ENCODE measurements at regions not wholly inside any gene's neighbourhood (a gene's known extent, or its start where the extent isn't known, plus 50 kb on each side); places are given as distances from the start of the nearest gene placed in this dataset.

DNA sequence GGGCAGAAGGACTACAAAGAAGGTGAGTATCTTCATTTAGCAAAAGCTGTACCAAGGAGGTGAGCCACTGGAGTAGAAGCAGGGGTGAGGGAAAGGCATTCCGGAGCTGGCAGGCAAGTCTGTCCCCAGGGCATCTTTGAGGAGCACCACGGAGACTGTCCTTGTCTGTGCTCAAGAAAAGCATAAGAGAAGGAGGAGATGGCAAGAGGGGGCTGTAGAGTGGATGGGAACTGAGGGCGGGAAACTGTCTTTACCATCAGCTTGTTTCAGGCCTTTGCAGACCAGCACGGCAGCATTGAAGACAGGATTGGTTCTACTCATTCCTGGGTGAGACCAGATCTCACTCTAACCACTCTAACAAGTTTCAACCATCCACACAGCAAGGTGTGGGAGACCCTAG, 355.8 kb downstream of the AJAP1 start:
- no peak for DNase-seq
- CTCF ChIA-PET: no interaction called here
- TF ChIP-seq, protein P1, sequence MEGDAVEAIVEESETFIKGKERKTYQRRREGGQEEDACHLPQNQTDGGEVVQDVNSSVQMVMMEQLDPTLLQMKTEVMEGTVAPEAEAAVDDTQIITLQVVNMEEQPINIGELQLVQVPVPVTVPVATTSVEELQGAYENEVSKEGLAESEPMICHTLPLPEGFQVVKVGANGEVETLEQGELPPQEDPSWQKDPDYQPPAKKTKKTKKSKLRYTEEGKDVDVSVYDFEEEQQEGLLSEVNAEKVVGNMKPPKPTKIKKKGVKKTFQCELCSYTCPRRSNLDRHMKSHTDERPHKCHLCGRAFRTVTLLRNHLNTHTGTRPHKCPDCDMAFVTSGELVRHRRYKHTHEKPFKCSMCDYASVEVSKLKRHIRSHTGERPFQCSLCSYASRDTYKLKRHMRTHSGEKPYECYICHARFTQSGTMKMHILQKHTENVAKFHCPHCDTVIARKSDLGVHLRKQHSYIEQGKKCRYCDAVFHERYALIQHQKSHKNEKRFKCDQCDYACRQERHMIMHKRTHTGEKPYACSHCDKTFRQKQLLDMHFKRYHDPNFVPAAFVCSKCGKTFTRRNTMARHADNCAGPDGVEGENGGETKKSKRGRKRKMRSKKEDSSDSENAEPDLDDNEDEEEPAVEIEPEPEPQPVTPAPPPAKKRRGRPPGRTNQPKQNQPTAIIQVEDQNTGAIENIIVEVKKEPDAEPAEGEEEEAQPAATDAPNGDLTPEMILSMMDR (IDR thresholded peaks at IDR 0.05; ENCODE audit: unreplicated experiment): no peak
- H3K9me3 Mint-ChIP-seq (ENCODE audit: low read depth, unreplicated experiment): peaks cover 10% of the 10 kb centered on the region
- H3K27me3 Mint-ChIP-seq (ENCODE audit: unreplicated experiment): no peaks in the 10 kb centered on the region
- H3K36me3 Mint-ChIP-seq (ENCODE audit: insufficient read depth, unreplicated experiment): no peaks in the 10 kb centered on the region
- no peaks in the 10 kb centered on the region for H3K4me1 Mint-ChIP-seq (ENCODE audit: low read depth, unreplicated experiment)
- BruUV-seq (replicated peaks): no TSS peak
- no peak overlapping the region for H3K4me3 Mint-ChIP-seq (ENCODE audit: low read depth, unreplicated experiment)
- H3K27ac Mint-ChIP-seq (ENCODE audit: unreplicated experiment): no peak overlapping the region
- intact Hi-C loops (cut with micrococcal nuclease; ENCODE audit: unreplicated experiment): no loop called here

DNA sequence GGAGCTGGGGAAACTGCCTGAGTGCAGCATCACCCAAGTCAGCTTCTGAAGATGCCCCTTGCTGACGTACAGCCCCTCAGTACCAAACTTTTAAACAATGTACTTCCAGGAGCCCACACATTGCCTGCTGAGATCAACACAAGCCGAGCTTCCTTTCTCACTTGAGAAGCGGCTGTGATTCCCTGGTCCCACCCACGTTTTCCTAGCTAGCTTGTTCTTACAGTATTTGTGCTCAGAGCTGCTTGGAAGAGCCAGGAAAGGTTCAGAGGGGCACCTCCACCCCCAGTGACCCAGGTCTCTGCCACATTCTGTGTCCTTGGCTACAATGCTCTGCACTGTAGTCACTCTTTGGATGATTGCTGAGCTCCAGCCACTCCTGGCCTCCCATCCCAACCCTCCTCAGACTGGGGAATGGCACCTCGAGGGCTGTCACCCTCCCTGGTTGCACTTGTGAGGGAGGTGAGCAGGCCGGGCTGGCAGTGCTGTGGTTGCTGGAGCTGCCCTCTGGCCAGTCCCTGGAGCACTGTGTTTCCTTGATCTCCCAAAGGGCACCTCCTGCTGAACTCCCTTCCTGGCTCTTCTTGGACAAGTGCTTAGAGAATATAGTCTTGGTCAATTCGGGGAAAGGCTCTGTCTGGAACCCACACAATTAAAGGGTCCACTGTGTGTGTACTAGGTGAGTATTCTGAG, 355.1 kb downstream of the AJAP1 start:
- intact Hi-C loops (cut with micrococcal nuclease; ENCODE audit: unreplicated experiment): no loop called here
- peaks cover 13% of the 10 kb centered on the region for H3K9me3 Mint-ChIP-seq (ENCODE audit: low read depth, unreplicated experiment)
- H3K4me1 Mint-ChIP-seq (ENCODE audit: low read depth, unreplicated experiment): no peaks in the 10 kb centered on the region
- no peaks in the 10 kb centered on the region for H3K36me3 Mint-ChIP-seq (ENCODE audit: insufficient read depth, unreplicated experiment)
- no peak overlapping the region for H3K27ac Mint-ChIP-seq (ENCODE audit: unreplicated experiment)
- H3K4me3 Mint-ChIP-seq (ENCODE audit: low read depth, unreplicated experiment): no peak overlapping the region
- BruUV-seq (replicated peaks): no TSS peak
- DNase-seq: no peak
- no peaks in the 10 kb centered on the region for H3K27me3 Mint-ChIP-seq (ENCODE audit: unreplicated experiment)
- TF ChIP-seq, protein P1 (IDR thresholded peaks at IDR 0.05; ENCODE audit: unreplicated experiment): no peak
- CTCF ChIA-PET: no interaction called here

DNA sequence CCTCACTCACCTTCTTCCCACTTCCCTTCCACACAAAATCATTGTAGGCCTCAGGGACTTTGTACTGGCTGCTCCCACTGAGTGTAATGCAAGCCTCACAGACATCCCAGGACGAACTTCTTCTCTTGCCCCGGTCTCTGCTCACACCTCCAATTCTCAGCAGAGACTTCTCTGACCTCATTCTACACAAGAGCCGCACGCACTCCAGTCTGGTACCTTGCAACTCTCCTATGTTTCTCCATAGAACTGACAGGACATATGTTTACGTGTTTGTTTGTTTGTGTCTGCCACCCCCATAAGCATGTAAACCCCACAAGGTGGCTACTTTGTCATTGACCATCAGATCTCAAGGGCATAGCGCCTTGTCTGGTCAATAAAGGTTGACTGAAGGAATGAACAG, 350.8 kb downstream of the AJAP1 start:
- Mint-ChIP-seq H3K4me1 (ENCODE audit: low read depth, unreplicated experiment) (no peaks in the 10 kb centered on the region), H3K27me3 (ENCODE audit: unreplicated experiment) (no peaks in the 10 kb centered on the region), H3K9me3 (ENCODE audit: low read depth, unreplicated experiment) (peaks cover 19% of the 10 kb centered on the region), H3K4me3 (ENCODE audit: low read depth, unreplicated experiment) (no peak overlapping the region), H3K36me3 (ENCODE audit: insufficient read depth, unreplicated experiment) (no peaks in the 10 kb centered on the region), H3K27ac (ENCODE audit: unreplicated experiment) (no peak overlapping the region)
- BruUV-seq (replicated peaks): no TSS peak
- intact Hi-C loops (cut with micrococcal nuclease; ENCODE audit: unreplicated experiment): no loop called here
- DNase-seq: no peak
- CTCF ChIA-PET: no interaction called here
- TF ChIP-seq, protein P1 (IDR thresholded peaks at IDR 0.05; ENCODE audit: unreplicated experiment): no peak

DNA sequence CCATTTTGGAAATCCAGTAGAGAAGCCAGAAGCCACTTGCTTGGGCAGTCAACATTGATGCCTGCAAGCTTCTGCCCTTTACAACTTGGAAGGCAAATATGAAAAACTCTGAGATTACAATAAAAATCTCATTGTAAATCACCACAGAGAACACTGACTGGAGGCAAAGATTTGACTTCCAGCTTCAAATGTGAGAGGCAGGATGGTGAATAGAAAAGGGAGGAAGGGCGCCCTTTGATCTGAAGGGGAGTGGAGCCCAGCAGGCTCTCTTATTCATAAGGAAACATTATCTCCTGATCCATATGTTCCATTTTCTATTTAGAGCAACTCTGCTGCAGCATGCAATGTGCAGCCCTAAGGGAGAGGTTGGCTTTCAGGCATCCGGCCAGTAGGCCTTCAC, 348.3 kb downstream of the AJAP1 start:
- DNase-seq: no peak
- H3K27ac Mint-ChIP-seq (ENCODE audit: unreplicated experiment): no peak overlapping the region
- CTCF ChIA-PET: no interaction called here
- BruUV-seq (replicated peaks): no TSS peak
- peaks cover 18% of the 10 kb centered on the region for H3K9me3 Mint-ChIP-seq (ENCODE audit: low read depth, unreplicated experiment)
- no peaks in the 10 kb centered on the region for H3K4me1 Mint-ChIP-seq (ENCODE audit: low read depth, unreplicated experiment)
- TF ChIP-seq, protein P1 (IDR thresholded peaks at IDR 0.05; ENCODE audit: unreplicated experiment): no peak
- H3K27me3 Mint-ChIP-seq (ENCODE audit: unreplicated experiment): no peaks in the 10 kb centered on the region
- no peak overlapping the region for H3K4me3 Mint-ChIP-seq (ENCODE audit: low read depth, unreplicated experiment)
- intact Hi-C loops (cut with micrococcal nuclease; ENCODE audit: unreplicated experiment): no loop called here
- H3K36me3 Mint-ChIP-seq (ENCODE audit: insufficient read depth, unreplicated experiment): no peaks in the 10 kb centered on the region
